ENCODE measurements at regions not wholly inside any gene's neighbourhood (a gene's known extent, or its start where the extent isn't known, plus 50 kb on each side); places are given as distances from the start of the nearest gene placed in this dataset.

DNA sequence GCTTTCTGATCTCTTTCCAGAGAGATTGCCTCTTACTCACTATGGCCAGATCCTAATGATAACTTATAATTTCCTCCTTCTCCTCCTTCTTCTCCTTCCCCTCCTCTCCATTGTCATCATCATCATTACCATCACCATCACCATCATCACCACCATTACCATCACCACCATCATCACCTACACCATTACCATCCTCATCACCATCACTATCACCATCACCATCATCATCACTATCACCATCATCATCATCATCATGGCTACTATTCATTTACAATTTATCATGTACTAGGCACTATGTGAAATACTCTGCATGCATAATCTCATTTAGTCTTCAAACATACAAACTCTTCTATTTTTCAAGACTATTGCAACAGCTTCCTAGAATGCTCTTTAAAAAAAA, 540.9 kb upstream of the C16orf82 start:
- no peaks in the 10 kb centered on the region for H3K27me3 Mint-ChIP-seq (ENCODE audit: low read depth)
- H3K9me3 Mint-ChIP-seq = peaks cover 4% of the 10 kb centered on the region
- DNase-seq (ENCODE audit: low spot score) (no peak), ATAC-seq (no peak)
- H3K36me3 Mint-ChIP-seq = no peaks in the 10 kb centered on the region
- TF ChIP-seq ZNF219 (CRISPR knock-in tag; IDR thresholded peaks at IDR 0.05; ENCODE audit: borderline replicate concordance) = no peak
- TF ChIP-seq, protein P1, sequence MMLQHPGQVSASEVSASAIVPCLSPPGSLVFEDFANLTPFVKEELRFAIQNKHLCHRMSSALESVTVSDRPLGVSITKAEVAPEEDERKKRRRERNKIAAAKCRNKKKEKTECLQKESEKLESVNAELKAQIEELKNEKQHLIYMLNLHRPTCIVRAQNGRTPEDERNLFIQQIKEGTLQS (CRISPR knock-in tag; conservative IDR thresholded peaks at IDR 0.05) = no peak
- TF ChIP-seq ZNF317 (CRISPR knock-in tag; IDR thresholded peaks at IDR 0.05; ENCODE audit: borderline replicate concordance, low read depth) = no peak
- no peak for TF ChIP-seq ZNF671 (CRISPR knock-in tag; IDR thresholded peaks at IDR 0.05)
- TF ChIP-seq CBFB (CRISPR knock-in tag; IDR thresholded peaks at IDR 0.05; ENCODE audit: low read depth) = no peak
- no peak for TF ChIP-seq ZNF423 (CRISPR knock-in tag; IDR thresholded peaks at IDR 0.05)
- no peak for TF ChIP-seq JUN (CRISPR knock-in tag; IDR thresholded peaks at IDR 0.05)
- TF ChIP-seq, protein P2, sequence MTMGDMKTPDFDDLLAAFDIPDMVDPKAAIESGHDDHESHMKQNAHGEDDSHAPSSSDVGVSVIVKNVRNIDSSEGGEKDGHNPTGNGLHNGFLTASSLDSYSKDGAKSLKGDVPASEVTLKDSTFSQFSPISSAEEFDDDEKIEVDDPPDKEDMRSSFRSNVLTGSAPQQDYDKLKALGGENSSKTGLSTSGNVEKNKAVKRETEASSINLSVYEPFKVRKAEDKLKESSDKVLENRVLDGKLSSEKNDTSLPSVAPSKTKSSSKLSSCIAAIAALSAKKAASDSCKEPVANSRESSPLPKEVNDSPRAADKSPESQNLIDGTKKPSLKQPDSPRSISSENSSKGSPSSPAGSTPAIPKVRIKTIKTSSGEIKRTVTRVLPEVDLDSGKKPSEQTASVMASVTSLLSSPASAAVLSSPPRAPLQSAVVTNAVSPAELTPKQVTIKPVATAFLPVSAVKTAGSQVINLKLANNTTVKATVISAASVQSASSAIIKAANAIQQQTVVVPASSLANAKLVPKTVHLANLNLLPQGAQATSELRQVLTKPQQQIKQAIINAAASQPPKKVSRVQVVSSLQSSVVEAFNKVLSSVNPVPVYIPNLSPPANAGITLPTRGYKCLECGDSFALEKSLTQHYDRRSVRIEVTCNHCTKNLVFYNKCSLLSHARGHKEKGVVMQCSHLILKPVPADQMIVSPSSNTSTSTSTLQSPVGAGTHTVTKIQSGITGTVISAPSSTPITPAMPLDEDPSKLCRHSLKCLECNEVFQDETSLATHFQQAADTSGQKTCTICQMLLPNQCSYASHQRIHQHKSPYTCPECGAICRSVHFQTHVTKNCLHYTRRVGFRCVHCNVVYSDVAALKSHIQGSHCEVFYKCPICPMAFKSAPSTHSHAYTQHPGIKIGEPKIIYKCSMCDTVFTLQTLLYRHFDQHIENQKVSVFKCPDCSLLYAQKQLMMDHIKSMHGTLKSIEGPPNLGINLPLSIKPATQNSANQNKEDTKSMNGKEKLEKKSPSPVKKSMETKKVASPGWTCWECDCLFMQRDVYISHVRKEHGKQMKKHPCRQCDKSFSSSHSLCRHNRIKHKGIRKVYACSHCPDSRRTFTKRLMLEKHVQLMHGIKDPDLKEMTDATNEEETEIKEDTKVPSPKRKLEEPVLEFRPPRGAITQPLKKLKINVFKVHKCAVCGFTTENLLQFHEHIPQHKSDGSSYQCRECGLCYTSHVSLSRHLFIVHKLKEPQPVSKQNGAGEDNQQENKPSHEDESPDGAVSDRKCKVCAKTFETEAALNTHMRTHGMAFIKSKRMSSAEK (CRISPR knock-in tag; IDR thresholded peaks at IDR 0.05; ENCODE audit: borderline replicate concordance) = no peak
- TF ChIP-seq EMX1 (CRISPR knock-in tag; IDR thresholded peaks at IDR 0.05) = no peak
- TF ChIP-seq ZNF416 (CRISPR knock-in tag; IDR thresholded peaks at IDR 0.05) = no peak
- no peak for TF ChIP-seq TEAD4 (CRISPR knock-in tag; IDR thresholded peaks at IDR 0.05)
- TF ChIP-seq, protein P3, sequence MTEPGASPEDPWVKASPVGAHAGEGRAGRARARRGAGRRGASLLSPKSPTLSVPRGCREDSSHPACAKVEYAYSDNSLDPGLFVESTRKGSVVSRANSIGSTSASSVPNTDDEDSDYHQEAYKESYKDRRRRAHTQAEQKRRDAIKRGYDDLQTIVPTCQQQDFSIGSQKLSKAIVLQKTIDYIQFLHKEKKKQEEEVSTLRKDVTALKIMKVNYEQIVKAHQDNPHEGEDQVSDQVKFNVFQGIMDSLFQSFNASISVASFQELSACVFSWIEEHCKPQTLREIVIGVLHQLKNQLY (CRISPR knock-in tag; IDR thresholded peaks at IDR 0.05) = no peak
- ChIA-PET CTCF (no interaction called here), POLR2A (no interaction called here)
- H3K27ac Mint-ChIP-seq = no peak overlapping the region
- H3K4me3 Mint-ChIP-seq = no peak overlapping the region
- H3K4me1 Mint-ChIP-seq = peaks cover 2% of the 10 kb centered on the region; the same call in 1 of the 2 replicates

DNA sequence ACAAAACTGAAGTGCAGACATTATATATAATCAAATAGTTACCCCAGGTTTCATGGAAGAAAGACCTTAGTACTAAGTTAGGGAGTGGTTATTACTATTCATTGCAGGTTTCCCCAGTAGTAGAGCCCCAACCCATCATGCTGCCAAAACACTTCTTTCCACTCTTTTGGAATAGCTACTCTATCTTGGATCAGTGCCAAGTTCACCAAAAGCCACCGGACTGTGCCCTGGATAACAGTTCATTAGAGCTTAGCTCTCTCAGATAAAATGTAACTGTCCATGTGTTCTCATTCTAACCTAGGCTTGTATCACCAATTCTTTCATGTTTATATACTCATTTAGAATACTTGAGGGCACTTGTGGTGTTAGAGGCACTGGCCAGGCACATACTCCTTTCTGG, 540.1 kb upstream of the C16orf82 start:
- Mint-ChIP-seq H3K9me3 (no peaks in the 10 kb centered on the region), H3K4me3 (no peak overlapping the region), H3K4me1 (no peaks in the 10 kb centered on the region), H3K36me3 (no peaks in the 10 kb centered on the region), H3K27me3 (ENCODE audit: low read depth) (no peaks in the 10 kb centered on the region), H3K27ac (no peak overlapping the region)
- DNase-seq (ENCODE audit: low spot score) (no peak), ATAC-seq (no peak)
- CTCF ChIA-PET = no interaction called here
- POLR2A ChIA-PET = no interaction called here
- TF ChIP-seq CDX4 (CRISPR knock-in tag; IDR thresholded peaks at IDR 0.05; ENCODE audit: borderline replicate concordance) = no peak
- TF ChIP-seq, protein P4, sequence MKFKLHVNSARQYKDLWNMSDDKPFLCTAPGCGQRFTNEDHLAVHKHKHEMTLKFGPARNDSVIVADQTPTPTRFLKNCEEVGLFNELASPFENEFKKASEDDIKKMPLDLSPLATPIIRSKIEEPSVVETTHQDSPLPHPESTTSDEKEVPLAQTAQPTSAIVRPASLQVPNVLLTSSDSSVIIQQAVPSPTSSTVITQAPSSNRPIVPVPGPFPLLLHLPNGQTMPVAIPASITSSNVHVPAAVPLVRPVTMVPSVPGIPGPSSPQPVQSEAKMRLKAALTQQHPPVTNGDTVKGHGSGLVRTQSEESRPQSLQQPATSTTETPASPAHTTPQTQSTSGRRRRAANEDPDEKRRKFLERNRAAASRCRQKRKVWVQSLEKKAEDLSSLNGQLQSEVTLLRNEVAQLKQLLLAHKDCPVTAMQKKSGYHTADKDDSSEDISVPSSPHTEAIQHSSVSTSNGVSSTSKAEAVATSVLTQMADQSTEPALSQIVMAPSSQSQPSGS (CRISPR knock-in tag; IDR thresholded peaks at IDR 0.05; ENCODE audit: borderline replicate concordance, low read depth) = no peak

DNA sequence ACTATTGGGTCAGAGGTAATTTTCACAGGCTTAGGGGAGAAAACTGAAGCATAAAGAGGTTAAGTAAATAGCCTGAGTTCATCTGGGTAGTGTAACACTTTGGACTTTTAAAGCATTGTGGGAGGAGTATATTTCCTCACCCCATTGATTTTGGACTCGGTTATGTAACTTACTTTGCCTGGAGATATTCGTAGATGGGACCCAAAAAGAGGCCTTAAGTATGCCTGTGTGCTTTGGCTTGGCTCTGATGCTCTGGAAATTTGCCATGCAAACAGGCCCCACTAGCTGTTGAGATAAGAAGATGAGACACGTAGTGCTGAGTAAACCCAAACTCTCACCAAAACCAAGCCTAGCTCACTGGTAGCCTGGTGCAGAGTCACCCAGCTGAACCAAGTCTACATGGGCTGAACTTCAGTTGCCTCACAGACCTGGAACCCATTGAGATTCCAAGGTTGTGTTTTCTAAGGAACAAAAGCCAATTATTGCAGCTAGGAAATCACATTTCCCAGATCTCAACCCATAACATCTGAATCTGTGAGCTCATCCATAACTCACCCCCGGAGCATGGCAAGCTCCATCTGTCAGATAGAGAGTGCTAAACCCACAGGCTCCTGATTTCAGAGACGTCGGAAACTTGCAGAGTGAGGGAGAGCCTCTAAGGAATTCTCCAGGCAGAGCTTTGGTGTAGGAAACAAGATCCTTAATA, 536.0 kb upstream of the C16orf82 start:
- DNase-seq (ENCODE audit: low spot score) = no peak
- H3K36me3 Mint-ChIP-seq = no peaks in the 10 kb centered on the region
- H3K4me3 Mint-ChIP-seq = no peak overlapping the region
- H3K4me1 Mint-ChIP-seq = no peaks in the 10 kb centered on the region
- CTCF ChIA-PET = interaction anchor here (1.1 kb wide), 1 partner anchor 115 kb away, joined by 4 read pairs; no protein-coding TSS in a partner anchor
- ATAC-seq = no peak
- no peaks in the 10 kb centered on the region for H3K27me3 Mint-ChIP-seq (ENCODE audit: low read depth)
- TF ChIP-seq TEAD1 (CRISPR knock-in tag; IDR thresholded peaks at IDR 0.05) = no peak
- no peak for TF ChIP-seq JUN (CRISPR knock-in tag; IDR thresholded peaks at IDR 0.05)
- TF ChIP-seq GABPB1 (CRISPR knock-in tag; IDR thresholded peaks at IDR 0.05) = no peak
- TF ChIP-seq ZNF425 (CRISPR knock-in tag; conservative IDR thresholded peaks at IDR 0.05) = no peak
- no peak for TF ChIP-seq CREB1 (CRISPR knock-in tag; IDR thresholded peaks at IDR 0.05)
- TF ChIP-seq EMX1 (CRISPR knock-in tag; IDR thresholded peaks at IDR 0.05) = no peak
- TF ChIP-seq, protein P4 (CRISPR knock-in tag; IDR thresholded peaks at IDR 0.05; ENCODE audit: borderline replicate concordance, low read depth) = no peak
- no peak for TF ChIP-seq HMGA2 (CRISPR knock-in tag; IDR thresholded peaks at IDR 0.05)
- POLR2A ChIA-PET = no interaction called here
- H3K27ac Mint-ChIP-seq = no peak overlapping the region
- H3K9me3 Mint-ChIP-seq = no peaks in the 10 kb centered on the region
